GM23338 (cell line): ENCODE measurements at regions not wholly inside any gene's neighbourhood (a gene's known extent, or its start where the extent isn't known, plus 50 kb on each side); places are given as distances from the start of the nearest gene placed in this dataset.

Experiments used
- CREB1 ChIP-seq: fragments of 250-450 bp; sonication (Bioruptor Pico); IDR thresholded peaks from 2 replicates; pipeline ENCODE4 v1.5.0; 2020; ENCODE audit warnings: low read depth, mild to moderate bottlenecking, moderate library complexity
- POLR2AphosphoS5 ChIP-seq: IDR thresholded peaks from 2 replicates; pipeline ENCODE4 v1.6.1; 2016; ENCODE audit warnings: antibody characterized with exemption, low read depth
- TF ChIP-seq, protein P1 (sequence below), 2 experiments: fragments of 200-600 bp in 1 of 2; sonication (generic) in 1 of 2; conservative IDR thresholded peaks; 2 replicates each; pipeline versions ENCODE4 v1.5.1 to v1.6.1; 2016 to 2017; ENCODE audit warnings: antibody characterized with exemption in 2 of 2, low read depth in 2 of 2, mild to moderate bottlenecking in 2 of 2, moderate library complexity in 1 of 2
- TF ChIP-seq, protein P2 (sequence below): IDR thresholded peaks from one replicate; pipeline ENCODE4 v1.6.1; 2018; ENCODE audit warnings: antibody characterized with exemption; ENCODE audit not compliant: unreplicated experiment

- TF ChIP-seq POLR2AphosphoS5: no peak
- TF ChIP-seq, protein P1, sequence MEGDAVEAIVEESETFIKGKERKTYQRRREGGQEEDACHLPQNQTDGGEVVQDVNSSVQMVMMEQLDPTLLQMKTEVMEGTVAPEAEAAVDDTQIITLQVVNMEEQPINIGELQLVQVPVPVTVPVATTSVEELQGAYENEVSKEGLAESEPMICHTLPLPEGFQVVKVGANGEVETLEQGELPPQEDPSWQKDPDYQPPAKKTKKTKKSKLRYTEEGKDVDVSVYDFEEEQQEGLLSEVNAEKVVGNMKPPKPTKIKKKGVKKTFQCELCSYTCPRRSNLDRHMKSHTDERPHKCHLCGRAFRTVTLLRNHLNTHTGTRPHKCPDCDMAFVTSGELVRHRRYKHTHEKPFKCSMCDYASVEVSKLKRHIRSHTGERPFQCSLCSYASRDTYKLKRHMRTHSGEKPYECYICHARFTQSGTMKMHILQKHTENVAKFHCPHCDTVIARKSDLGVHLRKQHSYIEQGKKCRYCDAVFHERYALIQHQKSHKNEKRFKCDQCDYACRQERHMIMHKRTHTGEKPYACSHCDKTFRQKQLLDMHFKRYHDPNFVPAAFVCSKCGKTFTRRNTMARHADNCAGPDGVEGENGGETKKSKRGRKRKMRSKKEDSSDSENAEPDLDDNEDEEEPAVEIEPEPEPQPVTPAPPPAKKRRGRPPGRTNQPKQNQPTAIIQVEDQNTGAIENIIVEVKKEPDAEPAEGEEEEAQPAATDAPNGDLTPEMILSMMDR (conservative IDR thresholded peaks at IDR 0.05; ENCODE audit: low read depth in 2 of 2): no peak
- TF ChIP-seq CREB1 (CRISPR knock-in tag): no peak
- TF ChIP-seq, protein P2, sequence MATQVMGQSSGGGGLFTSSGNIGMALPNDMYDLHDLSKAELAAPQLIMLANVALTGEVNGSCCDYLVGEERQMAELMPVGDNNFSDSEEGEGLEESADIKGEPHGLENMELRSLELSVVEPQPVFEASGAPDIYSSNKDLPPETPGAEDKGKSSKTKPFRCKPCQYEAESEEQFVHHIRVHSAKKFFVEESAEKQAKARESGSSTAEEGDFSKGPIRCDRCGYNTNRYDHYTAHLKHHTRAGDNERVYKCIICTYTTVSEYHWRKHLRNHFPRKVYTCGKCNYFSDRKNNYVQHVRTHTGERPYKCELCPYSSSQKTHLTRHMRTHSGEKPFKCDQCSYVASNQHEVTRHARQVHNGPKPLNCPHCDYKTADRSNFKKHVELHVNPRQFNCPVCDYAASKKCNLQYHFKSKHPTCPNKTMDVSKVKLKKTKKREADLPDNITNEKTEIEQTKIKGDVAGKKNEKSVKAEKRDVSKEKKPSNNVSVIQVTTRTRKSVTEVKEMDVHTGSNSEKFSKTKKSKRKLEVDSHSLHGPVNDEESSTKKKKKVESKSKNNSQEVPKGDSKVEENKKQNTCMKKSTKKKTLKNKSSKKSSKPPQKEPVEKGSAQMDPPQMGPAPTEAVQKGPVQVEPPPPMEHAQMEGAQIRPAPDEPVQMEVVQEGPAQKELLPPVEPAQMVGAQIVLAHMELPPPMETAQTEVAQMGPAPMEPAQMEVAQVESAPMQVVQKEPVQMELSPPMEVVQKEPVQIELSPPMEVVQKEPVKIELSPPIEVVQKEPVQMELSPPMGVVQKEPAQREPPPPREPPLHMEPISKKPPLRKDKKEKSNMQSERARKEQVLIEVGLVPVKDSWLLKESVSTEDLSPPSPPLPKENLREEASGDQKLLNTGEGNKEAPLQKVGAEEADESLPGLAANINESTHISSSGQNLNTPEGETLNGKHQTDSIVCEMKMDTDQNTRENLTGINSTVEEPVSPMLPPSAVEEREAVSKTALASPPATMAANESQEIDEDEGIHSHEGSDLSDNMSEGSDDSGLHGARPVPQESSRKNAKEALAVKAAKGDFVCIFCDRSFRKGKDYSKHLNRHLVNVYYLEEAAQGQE: no peak
Observed at GRCh38 chr19:5262721-5263120, 77.9 kb downstream of the PTPRS start.
